Fibroblast of the aortic adventitia (primary cell): ENCODE measurements at regions not wholly inside any gene's neighbourhood (a gene's known extent, or its start where the extent isn't known, plus 50 kb on each side); places are given as distances from the start of the nearest gene placed in this dataset.

ENCODE experiments used
- DNase-seq: peaks from one replicate; pipeline ENCODE4 v3.0.0-alpha.2; 2010; ENCODE audit warnings: low read depth
- H3K4me3 ChIP-seq: 2 replicates; pipeline ENCODE4 v1.5.1; 2011; ENCODE audit warnings: low read depth, mild to moderate bottlenecking, control low read depth, low read length, moderate library complexity
- TF ChIP-seq, protein P1 (sequence below): IDR thresholded peaks from 2 replicates; pipeline ENCODE4 v1.5.1; 2011; ENCODE audit warnings: mild to moderate bottlenecking, low read length, control low read depth, inconsistent platforms; ENCODE audit not compliant: insufficient read depth

DNA sequence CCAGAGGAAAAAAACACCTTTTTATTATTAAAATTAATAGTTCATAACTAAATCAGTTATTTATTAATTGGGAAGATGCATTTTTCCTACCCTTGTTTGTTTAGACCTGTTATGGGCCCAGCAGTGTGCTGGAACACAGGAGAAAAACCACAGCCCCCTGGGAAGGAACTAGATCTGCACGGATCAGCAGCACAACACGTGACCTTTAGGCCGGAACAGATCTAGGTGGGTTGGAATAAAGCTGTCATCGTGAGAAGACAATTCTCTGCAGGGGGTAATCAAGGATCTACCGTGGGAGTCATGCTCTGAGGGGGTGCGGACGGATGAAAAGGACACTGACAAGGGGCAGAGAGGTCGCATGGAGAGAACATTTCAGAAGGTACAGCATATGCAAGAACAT, 95.8 kb upstream of the SPATA31C2 start:
- TF ChIP-seq, protein P1, sequence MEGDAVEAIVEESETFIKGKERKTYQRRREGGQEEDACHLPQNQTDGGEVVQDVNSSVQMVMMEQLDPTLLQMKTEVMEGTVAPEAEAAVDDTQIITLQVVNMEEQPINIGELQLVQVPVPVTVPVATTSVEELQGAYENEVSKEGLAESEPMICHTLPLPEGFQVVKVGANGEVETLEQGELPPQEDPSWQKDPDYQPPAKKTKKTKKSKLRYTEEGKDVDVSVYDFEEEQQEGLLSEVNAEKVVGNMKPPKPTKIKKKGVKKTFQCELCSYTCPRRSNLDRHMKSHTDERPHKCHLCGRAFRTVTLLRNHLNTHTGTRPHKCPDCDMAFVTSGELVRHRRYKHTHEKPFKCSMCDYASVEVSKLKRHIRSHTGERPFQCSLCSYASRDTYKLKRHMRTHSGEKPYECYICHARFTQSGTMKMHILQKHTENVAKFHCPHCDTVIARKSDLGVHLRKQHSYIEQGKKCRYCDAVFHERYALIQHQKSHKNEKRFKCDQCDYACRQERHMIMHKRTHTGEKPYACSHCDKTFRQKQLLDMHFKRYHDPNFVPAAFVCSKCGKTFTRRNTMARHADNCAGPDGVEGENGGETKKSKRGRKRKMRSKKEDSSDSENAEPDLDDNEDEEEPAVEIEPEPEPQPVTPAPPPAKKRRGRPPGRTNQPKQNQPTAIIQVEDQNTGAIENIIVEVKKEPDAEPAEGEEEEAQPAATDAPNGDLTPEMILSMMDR, result no peak
- DNase-seq, result no peak
- no peak overlapping the region for H3K4me3 ChIP-seq

- H3K4me3 ChIP-seq, result no peak overlapping the region
- DNase-seq, result no peak
- TF ChIP-seq, protein P1, result no peak
These were observed 94.8 kb upstream of the SPATA31C2 start for GRCh38 chr9:88233091-88233490.

DNA sequence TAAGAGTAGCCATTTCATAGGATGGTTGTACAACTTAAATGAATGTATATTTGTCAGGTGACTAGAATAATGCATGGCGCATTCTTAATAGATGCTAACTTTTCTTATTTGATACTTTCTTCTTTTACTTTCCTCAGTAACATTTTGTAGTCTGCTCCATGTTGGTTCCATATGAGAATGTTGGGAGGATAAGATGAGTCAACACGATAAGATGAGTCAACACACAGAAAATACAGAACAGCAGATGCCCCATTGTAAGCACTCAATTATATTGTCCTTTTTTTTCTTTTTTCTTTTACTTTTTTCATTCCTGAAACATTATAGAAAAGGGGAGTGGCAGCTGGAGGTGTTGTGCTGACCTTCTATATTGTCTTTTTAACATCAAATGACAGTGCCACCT, 92.3 kb upstream of the SPATA31C2 start:
- no peak overlapping the region for H3K4me3 ChIP-seq
- peak; percentile 3 for DNase-seq
- TF ChIP-seq, protein P1, result no peak

GRCh38 chr9:88229434-88229833, 91.2 kb upstream of the SPATA31C2 start:
- TF ChIP-seq, protein P1, result no peak
- no peak for DNase-seq
- H3K4me3 ChIP-seq, result no peak overlapping the region

DNA sequence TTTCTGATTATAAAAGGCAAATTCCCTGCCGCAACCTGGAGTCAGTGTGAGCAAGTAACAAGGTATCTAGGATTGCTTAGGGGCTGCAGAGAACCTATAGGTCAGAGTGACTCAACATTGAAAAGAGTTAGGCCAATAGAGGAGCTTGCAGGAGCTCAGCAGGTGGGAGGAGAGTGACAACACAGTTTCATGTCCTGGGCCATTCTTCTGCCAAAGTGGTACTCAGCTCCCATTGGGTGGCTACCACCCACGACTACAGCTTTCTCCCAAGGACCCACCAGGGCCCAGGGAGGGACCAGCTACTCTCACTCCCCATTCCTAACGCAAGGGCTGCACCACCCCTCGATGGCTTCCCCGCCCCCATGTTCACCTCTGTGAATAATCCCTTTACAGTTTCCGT, 86.7 kb upstream of the SPATA31C2 start:
- DNase-seq, result no peak
- TF ChIP-seq, protein P1, result no peak
- H3K4me3 ChIP-seq, result no peak overlapping the region

GRCh38 chr9:88221105-88221504, 82.8 kb upstream of the SPATA31C2 start:
- DNase-seq, result no peak
- no peak overlapping the region for H3K4me3 ChIP-seq
- TF ChIP-seq, protein P1, result no peak

GRCh38 chr9:88220652-88221051, 82.4 kb upstream of the SPATA31C2 start:
- TF ChIP-seq, protein P1, result no peak
- no peak overlapping the region for H3K4me3 ChIP-seq

More at GRCh38 chr9:88220652-88221051, 82.4 kb upstream of the SPATA31C2 start:
- no peak for DNase-seq
